ENCODE measurements at regions not wholly inside any gene's neighbourhood (a gene's known extent, or its start where the extent isn't known, plus 50 kb on each side); places are given as distances from the start of the nearest gene placed in this dataset.

GRCh38 chr13:105897575-105897974, 637.9 kb downstream of the EFNB2 start:
- TF ChIP-seq CTCF (IDR thresholded peaks at IDR 0.05) (no peak), POLR2A (IDR thresholded peaks at IDR 0.05) (no peak), POLR2AphosphoS5 (IDR thresholded peaks at IDR 0.05) (no peak)

Data from gastroesophageal sphincter (tissue), 3 donors.